Stimulated activated naive B cell treated with anti-CD40 and anti-IgM and Interleukin-4, amounts not matched to agents 10 μg/mL and 1 μg/mL and 100 μg/mL, for 72 hours (primary cell): ENCODE measurements at regions not wholly inside any gene's neighbourhood (a gene's known extent, or its start where the extent isn't known, plus 50 kb on each side); places are given as distances from the start of the nearest gene placed in this dataset.

ENCODE experiments used
- ATAC-seq, 2 donors: fragments of 150-1000 bp; cut with Tn5 transposase; replicated peaks; 2 replicates each; pipeline ENCODE4 v1.10.0; 2021; ENCODE audit warnings: moderate library complexity in 1 of 2
- DNase-seq: peaks from one replicate; pipeline ENCODE4 v3.0.0; 2021
- H3K27ac Mint-ChIP-seq: one replicate; pipeline ENCODE4 v1.8.0; 2022; ENCODE audit warnings: mild to moderate bottlenecking, mixed read lengths
- H3K27me3 Mint-ChIP-seq, 2 donors: one replicate each; pipeline ENCODE4 v1.8.0; 2022; ENCODE audit warnings: mixed read lengths in 2 of 2
- H3K36me3 Mint-ChIP-seq, 2 donors: one replicate each; pipeline ENCODE4 v1.8.0; 2022; ENCODE audit warnings: mixed read lengths in 2 of 2, mild to moderate bottlenecking in 1 of 2
- H3K4me1 Mint-ChIP-seq, 2 donors: one replicate each; pipeline ENCODE4 v1.8.0; 2022; ENCODE audit warnings: mixed read lengths in 2 of 2, mild to moderate bottlenecking in 1 of 2
- H3K4me3 Mint-ChIP-seq, 2 donors: one replicate each; pipeline ENCODE4 v1.8.0; 2022; ENCODE audit warnings: mild to moderate bottlenecking in 2 of 2, mixed read lengths in 2 of 2, moderate library complexity in 1 of 2
- H3K9me3 Mint-ChIP-seq, 2 donors: one replicate each; pipeline ENCODE4 v1.8.0; 2022; ENCODE audit warnings: mixed read lengths in 2 of 2, mild to moderate bottlenecking in 1 of 2

GRCh38 chr21:14321042-14321441 is 61.9 kb downstream of the HSPA13 start:
- H3K9me3 Mint-ChIP-seq: no peaks in the 10 kb centered on the region

GRCh38 chr21:14319805-14320204 is 63.1 kb downstream of the HSPA13 start:
- no peaks in the 10 kb centered on the region for H3K4me1 Mint-ChIP-seq

More at GRCh38 chr21:14321042-14321441, 61.9 kb downstream of the HSPA13 start:
- Mint-ChIP-seq H3K27ac (no peak overlapping the region), H3K27me3 (peaks cover 5 to 11% of the 10 kb centered on the region in 2 donors), H3K4me3 (no peak overlapping the region), H3K4me1 (no peaks in the 10 kb centered on the region), H3K36me3 (no peaks in the 10 kb centered on the region)
- no peak for ATAC-seq
- no peak for DNase-seq

GRCh38 chr21:14318578-14318977 is 64.4 kb downstream of the HSPA13 start:
- Mint-ChIP-seq H3K27me3 (peaks cover 0 to 5% of the 10 kb centered on the region in 2 donors), H3K4me1 (no peaks in the 10 kb centered on the region), H3K36me3 (no peaks in the 10 kb centered on the region), H3K9me3 (no peaks in the 10 kb centered on the region), H3K4me3 (no peak overlapping the region), H3K27ac (no peak overlapping the region)
- no peak for DNase-seq
- ATAC-seq: peak; percentile 23 to 56

More at GRCh38 chr21:14319805-14320204, 63.1 kb downstream of the HSPA13 start:
- H3K27me3 Mint-ChIP-seq: peaks cover 0 to 11% of the 10 kb centered on the region in 2 donors
- H3K27ac Mint-ChIP-seq: no peak overlapping the region
- no peaks in the 10 kb centered on the region for H3K36me3 Mint-ChIP-seq
- no peak overlapping the region for H3K4me3 Mint-ChIP-seq
- no peaks in the 10 kb centered on the region for H3K9me3 Mint-ChIP-seq
- no peak for ATAC-seq
- DNase-seq: no peak

- no peak overlapping the region for H3K4me3 Mint-ChIP-seq
- no peaks in the 10 kb centered on the region for H3K4me1 Mint-ChIP-seq
- peaks cover 0 to 5% of the 10 kb centered on the region in 2 donors for H3K27me3 Mint-ChIP-seq
- no peaks in the 10 kb centered on the region for H3K36me3 Mint-ChIP-seq
- no peak overlapping the region for H3K27ac Mint-ChIP-seq
- DNase-seq (no peak), ATAC-seq (no peak)
- H3K9me3 Mint-ChIP-seq: no peaks in the 10 kb centered on the region
Observed at GRCh38 chr21:14317507-14317906, 65.4 kb downstream of the HSPA13 start.

- Mint-ChIP-seq H3K36me3 (no peaks in the 10 kb centered on the region), H3K4me3 (no peak overlapping the region), H3K27me3 (no peaks in the 10 kb centered on the region), H3K9me3 (no peaks in the 10 kb centered on the region), H3K27ac (no peak overlapping the region), H3K4me1 (peaks cover 2 to 4% of the 10 kb centered on the region in 2 donors)
- ATAC-seq (no peak), DNase-seq (no peak)
Observed at GRCh38 chr21:14313300-14313699, 69.6 kb downstream of the HSPA13 start.

GRCh38 chr21:14312871-14313270 is 70.1 kb downstream of the HSPA13 start:
- no peaks in the 10 kb centered on the region for H3K9me3 Mint-ChIP-seq
- no peak overlapping the region for H3K27ac Mint-ChIP-seq
- H3K4me3 Mint-ChIP-seq: no peak overlapping the region
- no peaks in the 10 kb centered on the region for H3K36me3 Mint-ChIP-seq
- DNase-seq (no peak), ATAC-seq (no peak)
- peaks cover 2 to 6% of the 10 kb centered on the region in 2 donors for H3K4me1 Mint-ChIP-seq
- H3K27me3 Mint-ChIP-seq: no peaks in the 10 kb centered on the region

GRCh38 chr21:14308234-14308633 is 74.7 kb downstream of the HSPA13 start:
- Mint-ChIP-seq H3K27ac (no peak overlapping the region), H3K36me3 (no peaks in the 10 kb centered on the region), H3K4me3 (no peak overlapping the region), H3K27me3 (no peaks in the 10 kb centered on the region), H3K4me1 (peaks cover 2 to 6% of the 10 kb centered on the region in 2 donors), H3K9me3 (no peaks in the 10 kb centered on the region)
- ATAC-seq: peak; percentile 81 to 83
- no peak for DNase-seq

- DNase-seq: no peak
- Mint-ChIP-seq H3K4me3 (no peak overlapping the region), H3K27me3 (no peaks in the 10 kb centered on the region), H3K27ac (no peak overlapping the region), H3K4me1 (peaks cover 2 to 6% of the 10 kb centered on the region in 2 donors), H3K36me3 (no peaks in the 10 kb centered on the region), H3K9me3 (no peaks in the 10 kb centered on the region)
- ATAC-seq: no peak
Observed at GRCh38 chr21:14306126-14306907, 76.6 kb downstream of the HSPA13 start.

GRCh38 chr21:14303731-14304488 is 79.0 kb downstream of the HSPA13 start:
- no peaks in the 10 kb centered on the region for H3K9me3 Mint-ChIP-seq
- no peak overlapping the region for H3K27ac Mint-ChIP-seq
- DNase-seq (no peak), ATAC-seq (no peak)
- no peaks in the 10 kb centered on the region for H3K27me3 Mint-ChIP-seq
- H3K4me3 Mint-ChIP-seq: no peak overlapping the region
- peaks cover 2 to 6% of the 10 kb centered on the region in 2 donors for H3K4me1 Mint-ChIP-seq
- H3K36me3 Mint-ChIP-seq: no peaks in the 10 kb centered on the region

GRCh38 chr21:14300074-14300473 is 82.9 kb downstream of the HSPA13 start:
- ATAC-seq: no peak
- Mint-ChIP-seq H3K9me3 (peaks cover 0 to 2% of the 10 kb centered on the region in 2 donors), H3K4me3 (no peak overlapping the region), H3K36me3 (no peaks in the 10 kb centered on the region), H3K27me3 (no peaks in the 10 kb centered on the region), H3K4me1 (no peaks in the 10 kb centered on the region), H3K27ac (no peak overlapping the region)
- DNase-seq: no peak

- Mint-ChIP-seq H3K36me3 (no peaks in the 10 kb centered on the region), H3K4me1 (no peaks in the 10 kb centered on the region), H3K4me3 (no peak overlapping the region), H3K27ac (no peak overlapping the region), H3K27me3 (no peaks in the 10 kb centered on the region), H3K9me3 (peaks cover 0 to 3% of the 10 kb centered on the region in 2 donors)
- DNase-seq (no peak), ATAC-seq (no peak)
Observed at GRCh38 chr21:14290576-14290975, 74.6 kb downstream of the RBM11 start.

- Mint-ChIP-seq H3K36me3 (no peaks in the 10 kb centered on the region), H3K4me1 (no peaks in the 10 kb centered on the region), H3K27ac (no peak overlapping the region), H3K27me3 (no peaks in the 10 kb centered on the region), H3K4me3 (no peak overlapping the region), H3K9me3 (no peaks in the 10 kb centered on the region)
- no peak for DNase-seq
- ATAC-seq: no peak
Observed at GRCh38 chr21:14288922-14289321, 73.0 kb downstream of the RBM11 start.

GRCh38 chr21:14285147-14285761 is 69.3 kb downstream of the RBM11 start:
- H3K9me3 Mint-ChIP-seq: no peaks in the 10 kb centered on the region
- H3K27me3 Mint-ChIP-seq: peaks cover 6 to 7% of the 10 kb centered on the region in 2 donors
- no peak overlapping the region for H3K4me3 Mint-ChIP-seq
- H3K4me1 Mint-ChIP-seq: peaks cover 4 to 8% of the 10 kb centered on the region in 2 donors
- no peak overlapping the region for H3K27ac Mint-ChIP-seq
- H3K36me3 Mint-ChIP-seq: no peaks in the 10 kb centered on the region
- ATAC-seq (no peak), DNase-seq (no peak)

GRCh38 chr21:14284481-14284880 is 68.5 kb downstream of the RBM11 start:
- no peak for DNase-seq
- no peaks in the 10 kb centered on the region for H3K36me3 Mint-ChIP-seq
- no peak for ATAC-seq
- no peak overlapping the region for H3K27ac Mint-ChIP-seq
- H3K4me1 Mint-ChIP-seq: peaks cover 4 to 8% of the 10 kb centered on the region in 2 donors
- H3K4me3 Mint-ChIP-seq: no peak overlapping the region
- no peaks in the 10 kb centered on the region for H3K9me3 Mint-ChIP-seq
- H3K27me3 Mint-ChIP-seq: peaks cover 6 to 7% of the 10 kb centered on the region in 2 donors
